Mucosa of descending colon (tissue), 3 donors: ENCODE measurements at regions not wholly inside any gene's neighbourhood (a gene's known extent, or its start where the extent isn't known, plus 50 kb on each side); places are given as distances from the start of the nearest gene placed in this dataset.
A peak's percentile ranks its signal among the peaks of the same experiment; 100 is the strongest.

ENCODE experiments used
- ATAC-seq: fragments of 200-7000 bp; cut with Tn5 transposase; one replicate; pipeline ENCODE4 v1.9.1; 2020; ENCODE audit warnings: mild to moderate bottlenecking, moderate library complexity
- DNase-seq, 3 donors: peaks; one replicate each; pipeline ENCODE4 v3.0.0-alpha.2; 2020
- H3K36me3 ChIP-seq: fragments of 200-600 bp; one replicate; pipeline ENCODE4 v1.8.0; 2021; ENCODE audit warnings: low read depth, mild to moderate bottlenecking
- H3K4me1 ChIP-seq: fragments of 200-600 bp; one replicate; pipeline ENCODE4 v1.8.0; 2021; ENCODE audit warnings: low read depth, mild to moderate bottlenecking
- H3K4me3 ChIP-seq: fragments of 200-600 bp; one replicate; pipeline ENCODE4 v1.8.0; 2021; ENCODE audit warnings: mild to moderate bottlenecking
- H3K9me3 ChIP-seq: fragments of 200-600 bp; one replicate; pipeline ENCODE4 v1.8.0; 2021; ENCODE audit warnings: mild to moderate bottlenecking
- intact Hi-C, 2 donors: fragments of 100-400 bp; cut with DNase I in 1 of 2; cut with micrococcal nuclease in 1 of 2; formaldehyde crosslinking; loops; one replicate each; pipeline versions ENCODE4 v1.11.0 to v1.11.1; 2022; cut with DNase I, micrococcal nuclease
- TF ChIP-seq, protein P1 (sequence below): fragments of 200-600 bp; IDR thresholded peaks from one replicate; pipeline ENCODE4 v1.8.0; 2022; ENCODE audit warnings: antibody characterized with exemption, mild to moderate bottlenecking
- donor health status: DM: no; HTN: no; CAD: no; lungs with moderate emphysema.
- donor health status: DM: no; HTN: no; CAD: no.
- donor health status: DM: no; HTN: yes; CAD: no.

DNA sequence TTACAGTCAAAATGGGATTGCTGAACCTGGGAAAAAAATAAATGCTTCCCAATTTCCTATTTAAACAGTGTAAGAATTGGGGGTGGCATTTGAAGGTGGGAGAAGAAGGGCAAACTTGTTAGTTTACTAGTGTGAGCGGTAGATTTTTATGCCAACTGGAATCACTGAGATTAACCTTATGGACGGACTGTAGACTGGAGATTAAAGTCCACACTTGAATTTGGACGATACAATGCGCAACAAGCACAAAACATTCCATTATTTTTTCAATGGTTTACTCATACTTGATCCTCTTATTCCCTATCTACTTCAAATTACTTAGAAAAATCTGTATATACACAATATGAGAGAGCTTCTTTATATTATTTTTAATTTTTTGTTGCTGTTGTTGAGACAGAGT is 269.6 kb upstream of the KLF14 start:
- H3K4me1 ChIP-seq = peaks cover 47% of the 10 kb centered on the region
- H3K4me3 ChIP-seq = no peak overlapping the region
- ATAC-seq (no peak), DNase-seq (no peak)
- intact Hi-C loops = no loop called here
- H3K36me3 ChIP-seq = no peaks in the 10 kb centered on the region
- TF ChIP-seq, protein P1, sequence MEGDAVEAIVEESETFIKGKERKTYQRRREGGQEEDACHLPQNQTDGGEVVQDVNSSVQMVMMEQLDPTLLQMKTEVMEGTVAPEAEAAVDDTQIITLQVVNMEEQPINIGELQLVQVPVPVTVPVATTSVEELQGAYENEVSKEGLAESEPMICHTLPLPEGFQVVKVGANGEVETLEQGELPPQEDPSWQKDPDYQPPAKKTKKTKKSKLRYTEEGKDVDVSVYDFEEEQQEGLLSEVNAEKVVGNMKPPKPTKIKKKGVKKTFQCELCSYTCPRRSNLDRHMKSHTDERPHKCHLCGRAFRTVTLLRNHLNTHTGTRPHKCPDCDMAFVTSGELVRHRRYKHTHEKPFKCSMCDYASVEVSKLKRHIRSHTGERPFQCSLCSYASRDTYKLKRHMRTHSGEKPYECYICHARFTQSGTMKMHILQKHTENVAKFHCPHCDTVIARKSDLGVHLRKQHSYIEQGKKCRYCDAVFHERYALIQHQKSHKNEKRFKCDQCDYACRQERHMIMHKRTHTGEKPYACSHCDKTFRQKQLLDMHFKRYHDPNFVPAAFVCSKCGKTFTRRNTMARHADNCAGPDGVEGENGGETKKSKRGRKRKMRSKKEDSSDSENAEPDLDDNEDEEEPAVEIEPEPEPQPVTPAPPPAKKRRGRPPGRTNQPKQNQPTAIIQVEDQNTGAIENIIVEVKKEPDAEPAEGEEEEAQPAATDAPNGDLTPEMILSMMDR = no peak
- no peaks in the 10 kb centered on the region for H3K9me3 ChIP-seq

- no peaks in the 10 kb centered on the region for H3K36me3 ChIP-seq
- H3K4me1 ChIP-seq = peaks cover 41% of the 10 kb centered on the region
- H3K4me3 ChIP-seq = no peak overlapping the region
- ATAC-seq (no peak), DNase-seq (no peak)
- intact Hi-C loops = no loop called here
- no peaks in the 10 kb centered on the region for H3K9me3 ChIP-seq
- TF ChIP-seq, protein P1 = no peak
These were observed 270.4 kb upstream of the KLF14 start for GRCh38 chr7:131004371-131004770.

DNA sequence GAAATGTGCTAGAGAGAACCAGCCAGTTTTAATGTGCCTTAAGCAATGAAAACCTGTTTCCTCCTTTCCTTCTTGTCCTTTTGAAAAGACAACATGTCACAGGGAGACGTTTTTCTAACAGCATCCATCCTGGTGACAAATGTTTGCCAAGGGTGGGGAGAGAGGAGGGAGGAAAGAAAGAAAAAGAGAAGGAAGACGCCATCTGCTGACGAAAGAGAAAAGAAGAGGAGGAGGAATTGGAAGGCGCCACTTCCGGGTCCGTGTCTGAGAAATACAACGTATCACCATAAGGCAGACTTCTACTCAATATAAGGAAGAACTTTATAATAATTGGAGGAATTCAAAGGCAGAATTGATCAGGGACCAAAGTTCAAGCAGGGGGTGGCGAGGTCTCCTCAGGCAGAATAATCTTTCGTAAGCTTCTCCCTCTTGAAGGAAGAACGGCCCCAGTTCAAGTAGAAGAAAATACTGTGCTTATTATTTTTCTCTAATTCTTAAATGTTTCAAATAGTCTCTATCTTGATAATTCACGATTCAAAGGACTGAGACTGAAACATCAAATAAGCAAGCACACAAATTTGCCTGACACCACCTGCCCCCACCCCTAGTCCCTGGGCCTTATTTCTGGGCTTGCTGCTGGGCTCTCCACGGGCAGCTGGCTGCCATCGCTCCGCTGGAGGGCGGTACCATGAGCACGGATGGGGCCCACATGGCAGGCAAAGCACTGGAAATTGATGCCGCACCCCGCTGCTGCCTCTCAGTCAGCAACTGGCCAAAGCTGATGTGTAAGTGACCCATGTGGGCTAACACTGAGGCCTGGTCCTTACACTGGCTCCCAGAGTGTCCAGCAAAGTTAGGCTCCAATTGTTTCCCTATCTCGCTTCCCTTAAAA is 273.7 kb upstream of the KLF14 start:
- Histone ChIP-seq H3K4me1 (peaks cover 38% of the 10 kb centered on the region), H3K9me3 (no peaks in the 10 kb centered on the region), H3K4me3 (no peak overlapping the region), H3K36me3 (no peaks in the 10 kb centered on the region)
- ATAC-seq (peak; percentile 93), DNase-seq (peak; percentile 71 to 88 (median 78))
- TF ChIP-seq, protein P1 = peak; percentile 25
- intact Hi-C loops = no loop called here

DNA sequence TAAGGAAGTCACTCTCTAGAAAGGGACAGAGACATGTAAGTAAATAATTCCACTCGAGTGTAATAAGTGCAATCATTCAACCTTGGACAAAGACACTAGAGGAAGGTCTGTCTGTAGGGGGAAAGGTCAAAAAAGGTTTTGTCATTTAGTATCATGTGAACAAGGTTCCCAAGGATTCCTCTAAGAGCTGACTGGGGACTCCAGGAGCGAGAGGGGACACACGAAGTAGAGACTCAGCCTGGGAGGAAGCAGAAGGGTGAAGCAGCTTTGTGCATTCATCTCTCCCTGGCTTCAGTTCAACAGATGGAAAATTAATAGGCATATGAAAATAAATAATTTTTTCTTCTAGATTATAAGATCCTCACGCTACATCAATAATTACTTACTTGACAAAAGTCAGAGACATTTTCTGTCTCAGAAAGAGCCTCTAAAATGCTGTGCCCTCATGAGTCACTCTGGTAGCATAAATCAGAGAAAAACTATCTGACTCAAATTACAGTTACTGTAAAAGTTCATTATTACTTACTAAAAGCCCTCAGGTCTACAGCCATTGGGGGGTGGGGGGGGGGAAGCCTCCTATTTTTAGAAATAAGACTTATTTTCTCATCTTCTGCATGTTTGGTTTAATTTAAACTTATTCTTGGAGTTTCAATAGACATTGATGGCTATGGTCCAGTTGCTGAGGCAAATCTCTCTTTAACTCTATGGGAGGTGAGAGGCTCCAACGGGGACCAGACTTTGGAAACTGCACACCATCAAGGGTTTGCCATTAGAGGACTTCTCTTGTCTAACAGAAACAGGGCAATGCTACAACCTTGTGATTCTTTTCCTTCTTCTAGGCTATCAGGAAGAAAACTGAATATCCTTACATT is 275.1 kb upstream of the KLF14 start:
- ATAC-seq = no peak
- no peak for DNase-seq
- intact Hi-C loops = no loop called here
- Histone ChIP-seq H3K4me3 (no peak overlapping the region), H3K36me3 (no peaks in the 10 kb centered on the region), H3K9me3 (no peaks in the 10 kb centered on the region), H3K4me1 (peaks cover 48% of the 10 kb centered on the region)
- TF ChIP-seq, protein P1 = no peak

DNA sequence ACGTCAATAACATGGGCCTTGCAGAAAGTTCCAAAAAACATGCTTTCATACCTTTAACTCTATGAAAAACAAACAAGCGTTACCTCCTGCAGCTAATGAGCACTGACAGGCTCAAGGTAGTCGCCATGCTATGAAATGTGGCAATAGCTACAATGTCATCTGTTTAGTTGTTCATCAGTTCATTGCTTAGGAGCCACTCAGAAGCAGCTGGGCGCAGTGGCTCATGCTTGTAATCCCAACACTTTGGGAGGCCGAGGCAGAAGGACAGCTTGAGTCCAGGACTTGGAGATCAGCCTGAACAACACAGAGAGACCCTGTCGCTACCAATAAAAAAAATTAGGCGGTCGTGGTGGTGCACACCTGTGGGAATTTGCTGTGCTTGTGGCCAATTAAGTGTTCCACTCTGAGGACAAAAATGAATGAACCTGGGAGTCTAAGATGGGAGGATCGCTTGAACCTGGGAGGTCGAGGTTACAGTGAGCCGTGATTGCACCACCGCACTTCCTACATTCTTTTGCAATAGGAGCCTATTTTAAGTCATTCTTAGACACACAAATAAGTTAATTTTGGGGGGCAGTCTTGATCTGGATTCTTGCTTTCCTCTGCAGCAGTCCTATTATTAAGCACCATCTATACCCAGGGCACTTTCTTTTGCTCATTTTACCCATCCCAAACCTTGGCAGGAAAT is 276.2 kb upstream of the KLF14 start:
- DNase-seq (no peak), ATAC-seq (no peak)
- intact Hi-C loops = no loop called here
- Histone ChIP-seq H3K36me3 (no peaks in the 10 kb centered on the region), H3K4me1 (peaks cover 48% of the 10 kb centered on the region), H3K4me3 (no peak overlapping the region), H3K9me3 (no peaks in the 10 kb centered on the region)
- TF ChIP-seq, protein P1 = no peak
